Smooth muscle cell (in vitro differentiated cells): ENCODE measurements at regions not wholly inside any gene's neighbourhood (a gene's known extent, or its start where the extent isn't known, plus 50 kb on each side); places are given as distances from the start of the nearest gene placed in this dataset.

ENCODE experiments used
- DNase-seq: peaks from one replicate; lab custom pipeline; 2025; ENCODE audit not compliant: unreplicated experiment; lab: John Stamatoyannopoulos, UW
- H2AFZ ChIP-seq: fragments of 200-600 bp; sonication (generic); 2 replicates; pipeline ENCODE4 v1.6.0; 2016; ENCODE audit warnings: antibody characterized with exemption, low read depth, mild to moderate bottlenecking
- H3F3A ChIP-seq: fragments of 200-600 bp; sonication (generic); 2 replicates; pipeline ENCODE4 v1.6.0; 2017; ENCODE audit warnings: antibody characterized with exemption, low read depth
- H3K27ac ChIP-seq: fragments of 200-600 bp; sonication (generic); 2 replicates; pipeline ENCODE4 v1.5.1; 2016; ENCODE audit warnings: low read depth, mild to moderate bottlenecking
- H3K27me3 ChIP-seq: fragments of 200-600 bp; sonication (generic); 2 replicates; pipeline ENCODE4 v1.6.1; 2016; ENCODE audit warnings: low read depth, mild to moderate bottlenecking
- H3K36me3 ChIP-seq: fragments of 200-600 bp; sonication (generic); 2 replicates; pipeline ENCODE4 v1.5.1; 2016; ENCODE audit warnings: low read depth
- H3K4me1 ChIP-seq: fragments of 200-600 bp; sonication (generic); 2 replicates; pipeline ENCODE4 v1.5.1; 2016; ENCODE audit warnings: low read depth
- H3K4me2 ChIP-seq: fragments of 200-600 bp; sonication (generic); 2 replicates; pipeline ENCODE4 v1.6.0; 2016; ENCODE audit warnings: mild to moderate bottlenecking
- H3K4me3 ChIP-seq: fragments of 200-600 bp; sonication (generic); 2 replicates; pipeline ENCODE4 v1.5.1; 2016; ENCODE audit warnings: mild to moderate bottlenecking
- H3K79me2 ChIP-seq: fragments of 200-600 bp; sonication (generic); 2 replicates; pipeline ENCODE4 v1.6.0; 2016; ENCODE audit warnings: low read depth, mild to moderate bottlenecking
- H3K9ac ChIP-seq: fragments of 200-600 bp; sonication (generic); 2 replicates; pipeline ENCODE4 v1.6.0; 2016; ENCODE audit warnings: low read depth
- H3K9me3 ChIP-seq: fragments of 200-600 bp; sonication (generic); replicated peaks from 2 replicates; pipeline ENCODE4 v1.5.1; 2016; ENCODE audit warnings: low read depth
- H4K20me1 ChIP-seq: fragments of 200-600 bp; sonication (generic); 2 replicates; pipeline ENCODE4 v1.6.0; 2016; ENCODE audit warnings: low read depth
- CTCF ChIP-seq: fragments of 200-600 bp; sonication (generic); IDR thresholded peaks from 2 replicates; pipeline ENCODE4 v1.5.1; 2017; ENCODE audit warnings: borderline replicate concordance, mild to moderate bottlenecking, antibody characterized with exemption; ENCODE audit not compliant: insufficient read depth, poor library complexity, severe bottlenecking
- WGBS: methylation state at CpG from one replicate; pipeline ENCODE4 v1.1.7; 2016; ENCODE audit warnings: low lambda C conversion rate; 5-methylcytosine and 5-hydroxymethylcytosine counted together

DNA sequence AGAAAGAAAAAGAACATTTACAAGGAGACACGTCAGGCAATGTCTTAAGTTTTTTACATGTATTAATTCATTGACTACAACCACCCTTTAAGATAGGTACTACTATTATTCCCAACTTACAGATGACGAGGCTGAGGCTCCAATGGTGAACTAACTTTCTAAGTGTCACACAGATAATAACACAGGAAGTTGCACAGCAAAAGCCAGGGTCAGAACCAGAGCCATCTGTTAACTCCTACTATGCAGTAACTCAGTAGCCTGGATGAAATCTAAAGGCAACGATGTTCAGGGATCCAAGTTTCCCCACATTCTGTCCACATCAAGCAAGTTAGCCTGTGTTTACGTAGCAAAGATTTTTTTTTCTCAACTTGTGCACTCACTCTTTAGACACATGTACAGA, 371.7 kb downstream of the PTPRC start:
- H3K4me1 ChIP-seq, result peaks cover 5% of the 10 kb centered on the region
- H3K79me2 ChIP-seq, result no peaks in the 10 kb centered on the region
- no peak overlapping the region for H3K9ac ChIP-seq
- DNase-seq, result no peak
- no peaks in the 10 kb centered on the region for H3K27me3 ChIP-seq
- 51% methylated on average over 4 of the region's 4 CpGs for WGBS
- H3K4me3 ChIP-seq, result no peak overlapping the region
- no peak for TF ChIP-seq CTCF
- no peaks in the 10 kb centered on the region for H3K36me3 ChIP-seq
- no peaks in the 10 kb centered on the region for H3F3A ChIP-seq
- H3K4me2 ChIP-seq, result no peak overlapping the region
- peak overlapping the region; percentile 72 for H3K27ac ChIP-seq
- H2AFZ ChIP-seq, result peak overlapping the region; percentile 77
- H3K9me3 ChIP-seq, result no peaks in the 10 kb centered on the region
- H4K20me1 ChIP-seq, result no peaks in the 10 kb centered on the region

- Histone ChIP-seq H3K4me3 (no peak overlapping the region), H3K4me2 (peak overlapping the region; percentile 52), H2AFZ (peak overlapping the region; percentile 92), H3K79me2 (no peaks in the 10 kb centered on the region), H3K4me1 (peaks cover 5% of the 10 kb centered on the region), H3F3A (no peaks in the 10 kb centered on the region), H3K36me3 (no peaks in the 10 kb centered on the region), H3K27me3 (no peaks in the 10 kb centered on the region), H3K27ac (peak overlapping the region; percentile 72), H3K9ac (no peak overlapping the region), H3K9me3 (no peaks in the 10 kb centered on the region), H4K20me1 (no peaks in the 10 kb centered on the region)
- WGBS, result 35% methylated on average over 2 of the region's 2 CpGs
- no peak for TF ChIP-seq CTCF
- no peak for DNase-seq
Observed at GRCh38 chr1:199010933-199011332, 372.1 kb downstream of the PTPRC start.

DNA sequence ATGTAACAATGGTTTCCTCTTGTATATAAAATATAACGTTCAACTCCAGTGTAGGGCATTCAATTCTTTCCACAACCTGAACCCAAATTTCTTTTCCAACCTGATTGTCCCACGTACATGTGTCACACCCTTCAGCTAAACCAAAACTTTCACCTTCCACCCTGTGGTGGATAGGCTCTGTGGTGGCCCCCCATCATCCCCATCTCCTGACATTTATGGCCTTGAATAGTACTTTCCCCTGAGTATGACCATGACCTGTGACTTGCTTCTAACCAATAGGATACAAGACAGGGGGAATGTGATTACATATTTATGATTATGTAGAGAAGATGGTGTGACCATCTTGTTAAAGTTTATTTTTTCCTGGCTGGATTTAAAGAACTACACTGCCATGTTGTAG, 377.0 kb downstream of the PTPRC start:
- WGBS, result 85% methylated on average over 2 of the region's 2 CpGs
- Histone ChIP-seq H3K79me2 (no peaks in the 10 kb centered on the region), H2AFZ (no peak overlapping the region), H3K9me3 (no peaks in the 10 kb centered on the region), H3K4me2 (no peak overlapping the region), H3K9ac (no peak overlapping the region), H3K4me3 (no peak overlapping the region), H3K36me3 (no peaks in the 10 kb centered on the region), H3K27me3 (no peaks in the 10 kb centered on the region), H3F3A (no peaks in the 10 kb centered on the region), H4K20me1 (no peaks in the 10 kb centered on the region), H3K27ac (no peak overlapping the region), H3K4me1 (peaks cover 5% of the 10 kb centered on the region)
- no peak for DNase-seq
- no peak for TF ChIP-seq CTCF

DNA sequence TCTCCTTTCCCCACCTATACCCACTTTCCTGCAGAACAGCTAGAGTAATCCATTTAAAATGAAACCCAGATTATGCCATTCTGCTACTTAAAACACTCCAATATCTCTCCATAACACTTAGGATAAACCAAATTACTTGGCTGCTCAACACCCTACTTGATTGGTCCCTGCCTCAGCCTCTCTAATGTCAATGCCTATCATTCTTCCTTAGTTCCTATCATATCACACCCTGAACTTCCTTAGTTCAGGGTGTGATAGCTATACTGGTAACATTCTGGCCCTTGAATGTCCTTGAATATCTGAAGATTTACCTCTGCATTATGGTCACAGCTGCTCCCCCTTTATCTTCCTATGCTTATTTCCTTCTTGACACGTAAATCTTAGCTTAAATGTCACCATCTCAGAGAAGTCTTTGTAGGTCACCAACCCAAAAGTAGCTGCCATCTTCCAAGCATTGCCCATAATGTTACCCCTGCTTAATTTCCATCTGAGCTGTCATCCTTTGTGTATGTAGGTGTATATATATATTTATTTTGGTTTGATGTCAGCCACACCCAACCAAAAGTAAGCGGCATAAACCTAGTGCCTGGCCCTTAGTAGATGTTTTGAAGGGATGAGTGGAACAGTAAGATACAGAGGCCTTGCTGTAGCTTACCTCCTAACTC, 379.8 kb downstream of the PTPRC start:
- H3K9me3 ChIP-seq, result no peaks in the 10 kb centered on the region
- no peaks in the 10 kb centered on the region for H3K36me3 ChIP-seq
- H3K4me2 ChIP-seq, result no peak overlapping the region
- no peak for DNase-seq
- no peak overlapping the region for H3K9ac ChIP-seq
- H3F3A ChIP-seq, result no peaks in the 10 kb centered on the region
- H3K27ac ChIP-seq, result no peak overlapping the region
- TF ChIP-seq CTCF, result no peak
- H4K20me1 ChIP-seq, result no peaks in the 10 kb centered on the region
- no peak overlapping the region for H3K4me3 ChIP-seq
- 95% methylated on average over 2 of the region's 2 CpGs for WGBS
- H2AFZ ChIP-seq, result no peak overlapping the region
- H3K4me1 ChIP-seq, result no peaks in the 10 kb centered on the region
- no peaks in the 10 kb centered on the region for H3K79me2 ChIP-seq
- H3K27me3 ChIP-seq, result no peaks in the 10 kb centered on the region
